BLaER1 treated with 17β-estradiol and CSF1 and Interleukin-3, amounts not matched to agents 10 nM and 100 nM (cell line): ENCODE measurements at regions not wholly inside any gene's neighbourhood (a gene's known extent, or its start where the extent isn't known, plus 50 kb on each side); places are given as distances from the start of the nearest gene placed in this dataset.

Source experiments
- H3K27ac ChIP-seq, 11 experiments: shearing (Covaris generic); formaldehyde crosslinking; 2 replicates each; pipeline ENCODE4 v1.8.1; 2022
- H3K27me3 ChIP-seq, 11 experiments: shearing (Covaris generic); formaldehyde crosslinking; 2 replicates each; pipeline ENCODE4 v1.8.1; 2022
- H3K36me3 ChIP-seq, 11 experiments: shearing (Covaris generic); formaldehyde crosslinking; 2 replicates each; pipeline ENCODE4 v1.8.1; 2022
- H3K4me1 ChIP-seq, 10 experiments: shearing (Covaris generic); formaldehyde crosslinking; 2 replicates each; pipeline ENCODE4 v1.8.1; 2022
- H3K4me2 ChIP-seq, 11 experiments: shearing (Covaris generic); formaldehyde crosslinking; 2 replicates each; pipeline ENCODE4 v1.8.1; 2022
- H3K4me3 ChIP-seq, 10 experiments: shearing (Covaris generic); formaldehyde crosslinking; 2 replicates each; pipeline ENCODE4 v1.8.1; 2022
- H3K9ac ChIP-seq, 11 experiments: shearing (Covaris generic); formaldehyde crosslinking; 2 replicates each; pipeline ENCODE4 v1.8.1; 2022
- H3K9me3 ChIP-seq, 11 experiments: shearing (Covaris generic); formaldehyde crosslinking; replicated peaks in 1 of 11; 2 replicates each; pipeline ENCODE4 v1.8.1; 2022
- H4K20me1 ChIP-seq, 11 experiments: shearing (Covaris generic); formaldehyde crosslinking; 2 replicates each; pipeline ENCODE4 v1.8.1; 2022
- Cebpa-rat ChIP-seq, 11 experiments: shearing (Covaris generic); IDR thresholded peaks; 2 replicates each; pipeline ENCODE4 v1.8.1; 2022

- H3K9ac ChIP-seq: peak overlapping the region in 2 of 11 experiments; percentile 24 to 65; a peak in 2 of 22 replicates
- peak overlapping the region in 6 of 11 experiments; percentile 55 to 87 (median 78); a peak in 9 of 22 replicates for H3K27ac ChIP-seq
- peak overlapping the region in 8 of 11 experiments; percentile 17 to 72 (median 50); a peak in 10 of 22 replicates for H3K4me2 ChIP-seq
Observed at GRCh38 chr5:143574236-143574635, 170.8 kb upstream of the NR3C1 start.

GRCh38 chr5:143573568-143574170 lies 170.2 kb upstream of the NR3C1 start:
- Histone ChIP-seq H3K9ac (peak overlapping the region in 6 of 11 experiments; percentile 24 to 65 (median 54); a peak in 8 of 22 replicates), H3K4me2 (peak overlapping the region; percentile 14 to 86 (median 44); a peak in 20 of 22 replicates)

More at GRCh38 chr5:143574236-143574635, 170.8 kb upstream of the NR3C1 start:
- no peaks in the 10 kb centered on the region for H4K20me1 ChIP-seq
- no peaks in the 10 kb centered on the region for H3K27me3 ChIP-seq
- peaks cover 0 to 61% (median 19%) of the 10 kb centered on the region in 10 experiments; a peak in 19 of 20 replicates for H3K4me1 ChIP-seq
- H3K36me3 ChIP-seq: no peaks in the 10 kb centered on the region
- H3K4me3 ChIP-seq: no peak overlapping the region
- peaks cover 0 to 12% (median 0%) of the 10 kb centered on the region in 11 experiments; a peak in 4 of 22 replicates for H3K9me3 ChIP-seq
- no peak for TF ChIP-seq Cebpa-rat (IDR thresholded peaks at IDR 0.05)

GRCh38 chr5:143572671-143573070 lies 169.2 kb upstream of the NR3C1 start:
- Histone ChIP-seq H3K36me3 (no peaks in the 10 kb centered on the region), H3K4me2 (peak overlapping the region in 4 of 11 experiments; percentile 36 to 86 (median 70); a peak in 7 of 22 replicates), H3K4me3 (no peak overlapping the region), H3K9ac (no peak overlapping the region), H3K9me3 (peaks cover 0 to 10% (median 0%) of the 10 kb centered on the region in 11 experiments; a peak in 3 of 22 replicates), H3K27me3 (no peaks in the 10 kb centered on the region), H3K4me1 (peaks cover 0 to 62% (median 19%) of the 10 kb centered on the region in 10 experiments; a peak in 19 of 20 replicates), H4K20me1 (no peaks in the 10 kb centered on the region), H3K27ac (peak overlapping the region in 4 of 11 experiments; percentile 71 to 87 (median 82); a peak in 7 of 22 replicates)
- TF ChIP-seq Cebpa-rat (IDR thresholded peaks at IDR 0.05): no peak

More at GRCh38 chr5:143573568-143574170, 170.2 kb upstream of the NR3C1 start:
- peak in 1 of 11 experiments; percentile 37; a peak in 1 of 22 replicates for TF ChIP-seq Cebpa-rat (IDR thresholded peaks at IDR 0.05)
- Histone ChIP-seq H3K4me1 (peaks cover 0 to 61% (median 19%) of the 10 kb centered on the region in 10 experiments; a peak in 19 of 20 replicates), H4K20me1 (no peaks in the 10 kb centered on the region), H3K9me3 (peaks cover 0 to 12% (median 0%) of the 10 kb centered on the region in 11 experiments; a peak in 4 of 22 replicates), H3K4me3 (peak overlapping the region in 1 of 10 experiments; percentile 17; a peak in 1 of 20 replicates), H3K27me3 (no peaks in the 10 kb centered on the region), H3K36me3 (no peaks in the 10 kb centered on the region), H3K27ac (peak overlapping the region in 8 of 11 experiments; percentile 17 to 87 (median 74); a peak in 16 of 22 replicates)

- no peak for TF ChIP-seq Cebpa-rat (IDR thresholded peaks at IDR 0.05)
- H4K20me1 ChIP-seq: no peaks in the 10 kb centered on the region
- no peaks in the 10 kb centered on the region for H3K36me3 ChIP-seq
- H3K27me3 ChIP-seq: no peaks in the 10 kb centered on the region
- H3K4me2 ChIP-seq: peak overlapping the region in 1 of 11 experiments; percentile 86; a peak in 1 of 22 replicates
- no peak overlapping the region for H3K4me3 ChIP-seq
- H3K4me1 ChIP-seq: peaks cover 0 to 67% (median 19%) of the 10 kb centered on the region in 10 experiments; a peak in 19 of 20 replicates
- no peak overlapping the region for H3K27ac ChIP-seq
- no peak overlapping the region for H3K9ac ChIP-seq
- peaks cover 0 to 6% (median 0%) of the 10 kb centered on the region in 11 experiments; a peak in 2 of 22 replicates for H3K9me3 ChIP-seq
Observed at GRCh38 chr5:143571642-143572624, 168.4 kb upstream of the NR3C1 start.

GRCh38 chr5:143570989-143571388 lies 167.5 kb upstream of the NR3C1 start:
- H3K9me3 ChIP-seq: peaks cover 0 to 5% (median 0%) of the 10 kb centered on the region in 11 experiments; a peak in 1 of 22 replicates
- H4K20me1 ChIP-seq: no peaks in the 10 kb centered on the region
- no peak overlapping the region for H3K9ac ChIP-seq
- no peaks in the 10 kb centered on the region for H3K27me3 ChIP-seq
- H3K36me3 ChIP-seq: no peaks in the 10 kb centered on the region
- H3K4me1 ChIP-seq: peaks cover 0 to 57% (median 19%) of the 10 kb centered on the region in 10 experiments; a peak in 19 of 20 replicates
- no peak overlapping the region for H3K4me3 ChIP-seq
- peak overlapping the region in 2 of 11 experiments; percentile 38 to 48; a peak in 3 of 22 replicates for H3K4me2 ChIP-seq
- no peak for TF ChIP-seq Cebpa-rat (IDR thresholded peaks at IDR 0.05)
- no peak overlapping the region for H3K27ac ChIP-seq

GRCh38 chr5:143569722-143570567 lies 166.5 kb upstream of the NR3C1 start:
- Histone ChIP-seq H3K27ac (no peak overlapping the region), H3K4me2 (peak overlapping the region in 1 of 11 experiments; percentile 38; a peak in 1 of 22 replicates), H3K4me3 (no peak overlapping the region), H3K27me3 (no peaks in the 10 kb centered on the region; a peak in 1 of 22 replicates), H3K4me1 (peaks cover 0 to 51% (median 14%) of the 10 kb centered on the region in 10 experiments; a peak in 19 of 20 replicates), H4K20me1 (no peaks in the 10 kb centered on the region), H3K9me3 (no peaks in the 10 kb centered on the region), H3K9ac (no peak overlapping the region), H3K36me3 (no peaks in the 10 kb centered on the region)
- no peak for TF ChIP-seq Cebpa-rat (IDR thresholded peaks at IDR 0.05)

GRCh38 chr5:143569213-143569701 lies 165.8 kb upstream of the NR3C1 start:
- Histone ChIP-seq H3K27me3 (no peaks in the 10 kb centered on the region; a peak in 1 of 22 replicates), H3K36me3 (no peaks in the 10 kb centered on the region), H3K4me1 (peaks cover 1 to 49% (median 13%) of the 10 kb centered on the region in 10 experiments; a peak in 19 of 20 replicates), H4K20me1 (no peaks in the 10 kb centered on the region), H3K9ac (no peak overlapping the region), H3K4me3 (no peak overlapping the region), H3K27ac (no peak overlapping the region), H3K4me2 (no peak overlapping the region), H3K9me3 (no peaks in the 10 kb centered on the region)
- TF ChIP-seq Cebpa-rat (IDR thresholded peaks at IDR 0.05): no peak
